SK-N-SH (cell line): ENCODE measurements at regions not wholly inside any gene's neighbourhood (a gene's known extent, or its start where the extent isn't known, plus 50 kb on each side); places are given as distances from the start of the nearest gene placed in this dataset.

Source experiments
- EZH2phosphoT487 ChIP-seq: fragments of 200-600 bp; sonication (generic); IDR thresholded peaks from 2 replicates; pipeline ENCODE4 v1.6.1; 2017; ENCODE audit warnings: low read depth, mixed run types, mild to moderate bottlenecking, antibody characterized with exemption, moderate library complexity, borderline replicate concordance
- MXI1 ChIP-seq: IDR thresholded peaks from 2 replicates; pipeline ENCODE4 v1.6.1; 2012; ENCODE audit warnings: mild to moderate bottlenecking, low read depth, low read length, improper control_type of control experiment
- POLR2AphosphoS5 ChIP-seq: IDR thresholded peaks from 2 replicates; pipeline ENCODE4 v1.6.1; 2012; ENCODE audit warnings: low read depth, low read length
- SMC3 ChIP-seq: IDR thresholded peaks from 2 replicates; pipeline ENCODE4 v1.6.1; 2012; ENCODE audit warnings: low read depth, low read length, improper control_type of control experiment
- TAF1 ChIP-seq: IDR thresholded peaks from 2 replicates; pipeline ENCODE4 v1.6.1; 2012; ENCODE audit warnings: low read depth, mild to moderate bottlenecking, low read length, moderate library complexity, borderline replicate concordance
- TF ChIP-seq, protein P1 (sequence below): fragments of 200-600 bp; sonication (generic); IDR thresholded peaks from 2 replicates; pipeline ENCODE4 v1.6.1; 2017; ENCODE audit warnings: antibody characterized with exemption, mild to moderate bottlenecking, moderate library complexity
- TF ChIP-seq, protein P2 (sequence below): IDR thresholded peaks from 2 replicates; pipeline ENCODE4 v1.6.1; 2012; ENCODE audit warnings: mild to moderate bottlenecking, low read depth, low read length, moderate library complexity

DNA sequence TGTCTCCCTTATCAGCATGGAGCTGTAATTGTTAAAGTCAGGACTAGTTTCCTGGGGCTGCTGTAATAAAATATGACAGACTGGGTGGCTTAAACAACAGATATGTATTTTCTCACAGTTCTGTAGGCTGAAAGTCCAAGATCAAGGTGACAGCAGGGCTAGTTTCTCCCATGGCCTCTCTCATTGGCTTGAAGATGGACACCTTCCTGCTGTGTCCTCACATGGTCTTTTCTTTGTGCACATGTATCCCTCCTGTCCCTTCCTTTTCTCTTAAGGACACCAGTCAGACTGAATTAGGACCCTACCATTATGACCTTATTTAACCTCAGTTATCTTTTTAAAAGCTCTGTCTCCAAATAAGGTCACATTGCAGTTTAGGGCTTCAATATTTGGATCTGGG lies 700.5 kb upstream of the MEF2C start:
- TF ChIP-seq, protein P1, sequence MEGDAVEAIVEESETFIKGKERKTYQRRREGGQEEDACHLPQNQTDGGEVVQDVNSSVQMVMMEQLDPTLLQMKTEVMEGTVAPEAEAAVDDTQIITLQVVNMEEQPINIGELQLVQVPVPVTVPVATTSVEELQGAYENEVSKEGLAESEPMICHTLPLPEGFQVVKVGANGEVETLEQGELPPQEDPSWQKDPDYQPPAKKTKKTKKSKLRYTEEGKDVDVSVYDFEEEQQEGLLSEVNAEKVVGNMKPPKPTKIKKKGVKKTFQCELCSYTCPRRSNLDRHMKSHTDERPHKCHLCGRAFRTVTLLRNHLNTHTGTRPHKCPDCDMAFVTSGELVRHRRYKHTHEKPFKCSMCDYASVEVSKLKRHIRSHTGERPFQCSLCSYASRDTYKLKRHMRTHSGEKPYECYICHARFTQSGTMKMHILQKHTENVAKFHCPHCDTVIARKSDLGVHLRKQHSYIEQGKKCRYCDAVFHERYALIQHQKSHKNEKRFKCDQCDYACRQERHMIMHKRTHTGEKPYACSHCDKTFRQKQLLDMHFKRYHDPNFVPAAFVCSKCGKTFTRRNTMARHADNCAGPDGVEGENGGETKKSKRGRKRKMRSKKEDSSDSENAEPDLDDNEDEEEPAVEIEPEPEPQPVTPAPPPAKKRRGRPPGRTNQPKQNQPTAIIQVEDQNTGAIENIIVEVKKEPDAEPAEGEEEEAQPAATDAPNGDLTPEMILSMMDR: no peak
- TF ChIP-seq POLR2AphosphoS5 (no peak), MXI1 (no peak), EZH2phosphoT487 (no peak), SMC3 (no peak), TAF1 (no peak)
- TF ChIP-seq, protein P2, sequence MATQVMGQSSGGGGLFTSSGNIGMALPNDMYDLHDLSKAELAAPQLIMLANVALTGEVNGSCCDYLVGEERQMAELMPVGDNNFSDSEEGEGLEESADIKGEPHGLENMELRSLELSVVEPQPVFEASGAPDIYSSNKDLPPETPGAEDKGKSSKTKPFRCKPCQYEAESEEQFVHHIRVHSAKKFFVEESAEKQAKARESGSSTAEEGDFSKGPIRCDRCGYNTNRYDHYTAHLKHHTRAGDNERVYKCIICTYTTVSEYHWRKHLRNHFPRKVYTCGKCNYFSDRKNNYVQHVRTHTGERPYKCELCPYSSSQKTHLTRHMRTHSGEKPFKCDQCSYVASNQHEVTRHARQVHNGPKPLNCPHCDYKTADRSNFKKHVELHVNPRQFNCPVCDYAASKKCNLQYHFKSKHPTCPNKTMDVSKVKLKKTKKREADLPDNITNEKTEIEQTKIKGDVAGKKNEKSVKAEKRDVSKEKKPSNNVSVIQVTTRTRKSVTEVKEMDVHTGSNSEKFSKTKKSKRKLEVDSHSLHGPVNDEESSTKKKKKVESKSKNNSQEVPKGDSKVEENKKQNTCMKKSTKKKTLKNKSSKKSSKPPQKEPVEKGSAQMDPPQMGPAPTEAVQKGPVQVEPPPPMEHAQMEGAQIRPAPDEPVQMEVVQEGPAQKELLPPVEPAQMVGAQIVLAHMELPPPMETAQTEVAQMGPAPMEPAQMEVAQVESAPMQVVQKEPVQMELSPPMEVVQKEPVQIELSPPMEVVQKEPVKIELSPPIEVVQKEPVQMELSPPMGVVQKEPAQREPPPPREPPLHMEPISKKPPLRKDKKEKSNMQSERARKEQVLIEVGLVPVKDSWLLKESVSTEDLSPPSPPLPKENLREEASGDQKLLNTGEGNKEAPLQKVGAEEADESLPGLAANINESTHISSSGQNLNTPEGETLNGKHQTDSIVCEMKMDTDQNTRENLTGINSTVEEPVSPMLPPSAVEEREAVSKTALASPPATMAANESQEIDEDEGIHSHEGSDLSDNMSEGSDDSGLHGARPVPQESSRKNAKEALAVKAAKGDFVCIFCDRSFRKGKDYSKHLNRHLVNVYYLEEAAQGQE: no peak
